Neural progenitor cell (in vitro differentiated cells): ENCODE measurements at regions not wholly inside any gene's neighbourhood (a gene's known extent, or its start where the extent isn't known, plus 50 kb on each side); places are given as distances from the start of the nearest gene placed in this dataset.

Source experiments
- CTCF ChIP-seq: fragments of 200-600 bp; sonication (generic); IDR thresholded peaks from 2 replicates; pipeline ENCODE4 v1.5.1; 2017; ENCODE audit warnings: antibody characterized with exemption, mild to moderate bottlenecking
- EZH2 ChIP-seq: fragments of 200-600 bp; sonication (generic); IDR thresholded peaks from 2 replicates; pipeline ENCODE4 v1.6.1; 2017; ENCODE audit warnings: antibody characterized with exemption, mild to moderate bottlenecking, moderate library complexity

GRCh38 chr13:62243106-62243505 is 827.5 kb upstream of the PCDH20 start:
- TF ChIP-seq CTCF (no peak), EZH2 (no peak)
